ENCODE measurements at regions not wholly inside any gene's neighbourhood (a gene's known extent, or its start where the extent isn't known, plus 50 kb on each side); places are given as distances from the start of the nearest gene placed in this dataset.

GRCh38 chr2:30041884-30042283 is 104.9 kb upstream of the YPEL5 start:
- H3K9me3 ChIP-seq = no peaks in the 10 kb centered on the region
- DNase-seq (ENCODE audit: extremely low spot score in 2 of 2) = no peak
- H3K36me3 ChIP-seq = no peaks in the 10 kb centered on the region
- no peaks in the 10 kb centered on the region for H3K4me1 ChIP-seq
- H3K27ac ChIP-seq = no peak overlapping the region
- H3K4me3 ChIP-seq = no peak overlapping the region
- no peak for TF ChIP-seq POLR2AphosphoS5 (IDR thresholded peaks at IDR 0.05; ENCODE audit: insufficient read depth in 1 of 2, low read depth in 1 of 2)
- TF ChIP-seq POLR2A (IDR thresholded peaks at IDR 0.05) = no peak
- TF ChIP-seq, protein P1, sequence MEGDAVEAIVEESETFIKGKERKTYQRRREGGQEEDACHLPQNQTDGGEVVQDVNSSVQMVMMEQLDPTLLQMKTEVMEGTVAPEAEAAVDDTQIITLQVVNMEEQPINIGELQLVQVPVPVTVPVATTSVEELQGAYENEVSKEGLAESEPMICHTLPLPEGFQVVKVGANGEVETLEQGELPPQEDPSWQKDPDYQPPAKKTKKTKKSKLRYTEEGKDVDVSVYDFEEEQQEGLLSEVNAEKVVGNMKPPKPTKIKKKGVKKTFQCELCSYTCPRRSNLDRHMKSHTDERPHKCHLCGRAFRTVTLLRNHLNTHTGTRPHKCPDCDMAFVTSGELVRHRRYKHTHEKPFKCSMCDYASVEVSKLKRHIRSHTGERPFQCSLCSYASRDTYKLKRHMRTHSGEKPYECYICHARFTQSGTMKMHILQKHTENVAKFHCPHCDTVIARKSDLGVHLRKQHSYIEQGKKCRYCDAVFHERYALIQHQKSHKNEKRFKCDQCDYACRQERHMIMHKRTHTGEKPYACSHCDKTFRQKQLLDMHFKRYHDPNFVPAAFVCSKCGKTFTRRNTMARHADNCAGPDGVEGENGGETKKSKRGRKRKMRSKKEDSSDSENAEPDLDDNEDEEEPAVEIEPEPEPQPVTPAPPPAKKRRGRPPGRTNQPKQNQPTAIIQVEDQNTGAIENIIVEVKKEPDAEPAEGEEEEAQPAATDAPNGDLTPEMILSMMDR (IDR thresholded peaks at IDR 0.05) = no peak
- intact Hi-C loops (cut with DNase I) = no loop called here
- no peaks in the 10 kb centered on the region for H3K27me3 ChIP-seq

GRCh38 chr2:30046396-30046795 is 100.4 kb upstream of the YPEL5 start:
- H3K4me3 ChIP-seq = no peak overlapping the region
- no peaks in the 10 kb centered on the region for H3K4me1 ChIP-seq
- intact Hi-C loops (cut with DNase I) = no loop called here
- TF ChIP-seq POLR2AphosphoS5 (IDR thresholded peaks at IDR 0.05; ENCODE audit: insufficient read depth in 1 of 2, low read depth in 1 of 2) (no peak), POLR2A (IDR thresholded peaks at IDR 0.05) (no peak)
- TF ChIP-seq, protein P1 (IDR thresholded peaks at IDR 0.05) = no peak
- DNase-seq (ENCODE audit: extremely low spot score in 2 of 2) = no peak
- no peaks in the 10 kb centered on the region for H3K27me3 ChIP-seq
- no peaks in the 10 kb centered on the region for H3K9me3 ChIP-seq
- H3K36me3 ChIP-seq = no peaks in the 10 kb centered on the region
- H3K27ac ChIP-seq = no peak overlapping the region

DNA sequence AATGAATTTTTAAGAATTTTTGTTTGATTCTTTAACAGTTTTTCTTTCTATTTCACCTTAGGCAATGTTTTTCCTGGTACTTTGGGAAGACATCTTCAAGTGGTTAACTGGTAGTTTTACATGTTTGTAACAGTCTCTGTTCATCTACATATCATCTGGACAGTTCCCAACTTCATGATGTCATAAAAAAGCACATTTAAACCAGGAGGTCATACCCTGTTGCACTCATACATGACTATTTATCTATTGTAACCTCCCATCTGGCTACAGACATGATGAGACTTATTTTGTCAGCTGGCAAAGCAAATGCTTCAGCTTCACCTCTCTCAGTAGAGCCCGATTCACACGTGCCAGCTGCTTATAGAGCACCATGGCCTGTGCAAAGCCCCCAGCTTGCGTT is 99.8 kb upstream of the YPEL5 start:
- no peak overlapping the region for H3K4me3 ChIP-seq
- H3K27ac ChIP-seq = no peak overlapping the region
- no peaks in the 10 kb centered on the region for H3K27me3 ChIP-seq
- H3K4me1 ChIP-seq = no peaks in the 10 kb centered on the region
- no peak for DNase-seq (ENCODE audit: extremely low spot score in 2 of 2)
- H3K36me3 ChIP-seq = no peaks in the 10 kb centered on the region
- intact Hi-C loops (cut with DNase I) = no loop called here
- TF ChIP-seq POLR2A (IDR thresholded peaks at IDR 0.05) (no peak), POLR2AphosphoS5 (IDR thresholded peaks at IDR 0.05; ENCODE audit: insufficient read depth in 1 of 2, low read depth in 1 of 2) (no peak)
- TF ChIP-seq, protein P1 (IDR thresholded peaks at IDR 0.05) = no peak
- H3K9me3 ChIP-seq = no peaks in the 10 kb centered on the region

GRCh38 chr2:30048636-30049175 is 98.1 kb upstream of the YPEL5 start:
- TF ChIP-seq, protein P1 (IDR thresholded peaks at IDR 0.05) = no peak
- TF ChIP-seq POLR2A (IDR thresholded peaks at IDR 0.05) (no peak), POLR2AphosphoS5 (IDR thresholded peaks at IDR 0.05; ENCODE audit: insufficient read depth in 1 of 2, low read depth in 1 of 2) (no peak)
- H3K27ac ChIP-seq = no peak overlapping the region
- H3K4me1 ChIP-seq = no peaks in the 10 kb centered on the region
- DNase-seq (ENCODE audit: extremely low spot score in 2 of 2) = peak in 1 of 2 donors; percentile 43
- no peaks in the 10 kb centered on the region for H3K36me3 ChIP-seq
- H3K27me3 ChIP-seq = no peaks in the 10 kb centered on the region
- H3K4me3 ChIP-seq = no peak overlapping the region
- intact Hi-C loops (cut with DNase I) = no loop called here
- H3K9me3 ChIP-seq = no peaks in the 10 kb centered on the region

DNA sequence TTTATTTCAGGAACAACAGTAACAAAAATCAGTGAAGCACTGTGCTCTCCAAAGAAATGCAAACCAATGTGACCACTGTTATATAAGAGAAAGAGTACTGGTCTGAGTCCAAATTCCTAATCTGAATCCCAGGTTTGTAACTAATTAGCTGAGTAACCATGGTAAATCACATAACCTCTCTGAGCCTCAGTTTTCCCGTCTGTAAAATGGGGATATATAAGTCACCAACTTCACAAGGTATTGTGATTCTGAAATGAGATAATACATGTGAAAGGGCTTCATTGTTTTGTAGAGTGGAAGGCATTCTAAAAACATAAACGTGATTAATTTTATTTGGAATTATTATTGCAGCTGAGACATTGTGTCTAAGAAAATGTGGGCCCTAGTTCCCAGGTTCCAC is 91.3 kb upstream of the YPEL5 start:
- no peak for TF ChIP-seq POLR2AphosphoS5 (IDR thresholded peaks at IDR 0.05; ENCODE audit: insufficient read depth in 1 of 2, low read depth in 1 of 2)
- TF ChIP-seq, protein P1 (IDR thresholded peaks at IDR 0.05) = no peak
- no peak for TF ChIP-seq POLR2A (IDR thresholded peaks at IDR 0.05)
- intact Hi-C loops (cut with DNase I) = no loop called here

More for the DNA sequence above, 91.3 kb upstream of the YPEL5 start:
- no peaks in the 10 kb centered on the region for H3K36me3 ChIP-seq
- no peaks in the 10 kb centered on the region for H3K9me3 ChIP-seq
- no peak overlapping the region for H3K27ac ChIP-seq
- H3K4me3 ChIP-seq = no peak overlapping the region
- no peaks in the 10 kb centered on the region for H3K27me3 ChIP-seq
- DNase-seq (ENCODE audit: extremely low spot score in 2 of 2) = no peak
- H3K4me1 ChIP-seq = no peaks in the 10 kb centered on the region
